A549 (cell line): ENCODE measurements at regions not wholly inside any gene's neighbourhood (a gene's known extent, or its start where the extent isn't known, plus 50 kb on each side); places are given as distances from the start of the nearest gene placed in this dataset.

Source experiments
- CTCF ChIP-seq: fragments of >200 bp; sonication (Bioruptor Twin); formaldehyde crosslinking; IDR thresholded peaks from 3 replicates; pipeline ENCODE4 v1.5.1; 2016
- JUNB ChIP-seq: fragments of >200 bp; sonication (Bioruptor Twin); formaldehyde crosslinking; IDR thresholded peaks from 2 replicates; pipeline ENCODE4 v1.6.1; 2016
- PHF8 ChIP-seq: fragments of 200-600 bp; sonication (generic); IDR thresholded peaks from 2 replicates; pipeline ENCODE4 v1.6.1; 2016; ENCODE audit warnings: low read depth, mild to moderate bottlenecking, antibody characterized with exemption, moderate library complexity, borderline replicate concordance
- POLR2A ChIP-seq: IDR thresholded peaks from 2 replicates; pipeline ENCODE4 v1.6.1; 2012; ENCODE audit warnings: mild to moderate bottlenecking, low read length
- REST ChIP-seq: fragments of 200-600 bp; sonication (generic); IDR thresholded peaks from 2 replicates; pipeline ENCODE4 v1.6.1; 2016; ENCODE audit warnings: antibody characterized with exemption, mild to moderate bottlenecking, moderate library complexity
- SMC3 ChIP-seq: fragments of >200 bp; sonication (Bioruptor Twin); formaldehyde crosslinking; IDR thresholded peaks from 3 replicates; pipeline ENCODE4 v1.6.1; 2018; ENCODE audit warnings: inconsistent platforms

GRCh38 chr9:74094766-74095165 lies 402.4 kb upstream of the RORB start:
- TF ChIP-seq CTCF (no peak), POLR2A (no peak), SMC3 (no peak), PHF8 (no peak), REST (no peak), JUNB (no peak)
